ENCODE measurements at regions not wholly inside any gene's neighbourhood (a gene's known extent, or its start where the extent isn't known, plus 50 kb on each side); places are given as distances from the start of the nearest gene placed in this dataset.

GRCh38 chr5:93100976-93101375 is 480.0 kb downstream of the NR2F1-AS1 start:
- peak; percentile 19 for DNase-seq

DNA sequence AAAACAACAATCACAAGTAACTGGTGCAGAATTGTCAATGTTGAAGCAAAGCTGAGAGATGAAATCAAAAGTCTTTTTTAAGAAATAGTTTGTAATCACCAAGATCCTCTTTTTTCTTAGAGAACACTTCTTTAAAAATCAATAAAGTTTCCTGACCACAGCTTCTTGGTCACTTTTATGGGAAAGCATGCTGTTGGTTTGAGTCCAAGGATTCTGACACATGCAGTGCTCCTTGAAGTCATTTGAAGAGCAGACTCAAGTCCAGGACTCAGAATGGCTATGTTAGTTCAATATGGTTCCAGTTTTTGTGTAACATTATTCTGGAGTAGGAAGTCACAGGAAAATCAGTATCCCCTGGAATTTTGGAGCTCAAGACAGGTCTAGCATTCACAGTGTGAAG is 480.6 kb downstream of the NR2F1-AS1 start:
- peak; percentile 66 for DNase-seq

GRCh38 chr5:93099902-93100347 is 481.1 kb downstream of the NR2F1-AS1 start:
- peak; percentile 64 for DNase-seq

GRCh38 chr5:93096561-93096960 is 484.5 kb downstream of the NR2F1-AS1 start:
- no peak for DNase-seq

GRCh38 chr5:93092349-93093105 is 488.5 kb downstream of the NR2F1-AS1 start:
- peak; percentile 39 for DNase-seq

- DNase-seq, result no peak
Observed at GRCh38 chr5:93090698-93091097, 490.3 kb downstream of the NR2F1-AS1 start.

DNA sequence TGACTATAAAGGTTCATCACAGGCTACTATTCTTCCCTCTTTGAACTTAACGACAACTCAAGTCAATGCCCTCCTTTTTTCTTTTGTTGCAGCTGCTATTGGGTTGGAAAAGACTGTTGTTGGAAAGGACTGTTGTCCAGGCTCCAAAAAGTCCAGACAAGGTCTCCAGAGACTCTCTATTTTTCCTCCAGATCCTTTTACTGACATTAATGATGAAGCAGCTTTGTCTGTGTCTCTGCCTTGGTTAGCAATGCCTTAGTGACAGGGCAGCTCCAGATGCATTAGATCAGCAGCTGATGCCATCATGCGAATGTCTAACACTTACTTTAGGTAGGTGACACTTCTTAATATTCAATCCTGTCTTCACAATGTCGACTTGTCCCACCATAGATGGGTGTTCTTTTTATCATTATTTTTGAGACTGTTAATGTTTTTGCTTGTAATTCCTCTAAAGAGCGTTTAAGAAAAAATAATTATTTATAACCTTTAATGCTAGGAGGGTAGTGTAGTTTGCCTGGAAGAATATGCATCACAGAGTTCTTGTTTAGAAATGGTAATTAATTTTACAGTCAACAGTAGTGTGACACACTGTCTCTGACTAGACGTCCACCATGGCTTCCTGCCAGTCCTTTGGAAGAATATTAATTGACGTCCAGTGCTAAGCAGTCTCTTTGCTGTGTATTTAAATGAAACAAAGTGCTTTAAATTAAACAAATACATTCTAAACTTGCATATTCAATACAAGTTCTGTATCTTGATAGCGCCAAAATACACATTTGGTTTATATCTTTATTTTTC is 492.2 kb downstream of the NR2F1-AS1 start:
- no peak for DNase-seq

- no peak for DNase-seq
Observed at GRCh38 chr5:93087326-93087725, 493.7 kb downstream of the NR2F1-AS1 start.

DNA sequence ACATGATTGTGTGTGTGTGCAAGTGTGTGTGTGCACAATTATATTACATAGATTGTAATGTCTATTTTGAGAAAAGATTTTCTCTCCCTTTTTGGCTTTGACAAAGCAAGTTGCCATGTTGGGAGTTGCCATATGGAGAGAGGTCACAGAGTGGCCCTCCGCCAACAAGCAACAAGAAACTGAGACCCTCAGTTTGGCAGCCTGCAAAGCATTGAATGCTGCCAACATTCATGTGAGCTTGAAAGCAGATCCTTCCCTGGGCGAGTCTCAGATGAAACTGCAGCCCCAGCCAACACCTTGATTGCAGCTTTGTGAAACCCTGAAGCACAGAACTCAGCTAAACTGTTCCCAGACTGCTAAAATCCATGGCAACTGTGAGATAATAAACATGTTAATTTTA is 498.0 kb downstream of the NR2F1-AS1 start:
- no peak for DNase-seq

DNA sequence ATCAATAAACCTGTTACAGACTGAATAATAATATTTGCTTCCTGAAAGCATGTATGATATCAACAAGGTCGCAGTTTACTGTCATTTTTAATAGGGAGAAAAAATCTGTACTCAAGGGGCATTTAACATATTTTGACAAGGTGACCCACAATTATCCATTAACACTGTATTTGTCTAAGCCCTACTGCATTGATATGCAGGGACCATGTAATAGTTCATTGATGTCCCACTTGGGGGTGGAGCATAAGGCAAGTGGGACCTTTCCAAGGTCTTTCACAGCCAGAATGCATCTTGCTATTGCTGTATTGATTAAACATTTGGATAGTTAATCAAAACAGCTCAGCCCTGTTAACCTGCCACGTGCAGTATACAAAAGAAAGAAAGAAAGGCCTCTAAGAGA is 502.0 kb downstream of the NR2F1-AS1 start:
- DNase-seq, result no peak

- DNase-seq, result peak; percentile 100
Observed at GRCh38 chr5:93078082-93079038, 502.7 kb downstream of the NR2F1-AS1 start.

- DNase-seq, result no peak
Observed at GRCh38 chr5:93076566-93076965, 504.5 kb downstream of the NR2F1-AS1 start.

GRCh38 chr5:93076096-93076495 is 504.9 kb downstream of the NR2F1-AS1 start:
- DNase-seq, result peak; percentile 71

DNA sequence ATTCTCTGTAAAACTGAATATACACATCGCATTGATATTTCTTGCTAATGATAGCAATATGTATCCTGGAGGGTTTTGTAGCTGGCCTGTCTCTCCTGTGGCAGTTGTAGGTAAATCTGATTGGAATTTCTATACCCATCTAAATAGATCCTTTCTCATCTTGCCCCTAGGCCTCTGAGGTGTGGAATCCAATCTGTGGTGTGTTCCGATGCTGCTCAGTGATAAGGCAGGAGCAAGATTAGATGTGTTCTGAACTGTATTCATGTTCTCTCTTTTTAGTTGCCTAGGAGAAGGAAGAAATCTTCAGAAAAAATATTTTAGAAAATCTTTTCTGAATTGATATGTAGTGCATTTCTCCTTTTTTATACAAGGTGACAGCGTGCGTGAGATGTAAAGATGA is 507.5 kb downstream of the NR2F1-AS1 start:
- no peak for DNase-seq

DNA sequence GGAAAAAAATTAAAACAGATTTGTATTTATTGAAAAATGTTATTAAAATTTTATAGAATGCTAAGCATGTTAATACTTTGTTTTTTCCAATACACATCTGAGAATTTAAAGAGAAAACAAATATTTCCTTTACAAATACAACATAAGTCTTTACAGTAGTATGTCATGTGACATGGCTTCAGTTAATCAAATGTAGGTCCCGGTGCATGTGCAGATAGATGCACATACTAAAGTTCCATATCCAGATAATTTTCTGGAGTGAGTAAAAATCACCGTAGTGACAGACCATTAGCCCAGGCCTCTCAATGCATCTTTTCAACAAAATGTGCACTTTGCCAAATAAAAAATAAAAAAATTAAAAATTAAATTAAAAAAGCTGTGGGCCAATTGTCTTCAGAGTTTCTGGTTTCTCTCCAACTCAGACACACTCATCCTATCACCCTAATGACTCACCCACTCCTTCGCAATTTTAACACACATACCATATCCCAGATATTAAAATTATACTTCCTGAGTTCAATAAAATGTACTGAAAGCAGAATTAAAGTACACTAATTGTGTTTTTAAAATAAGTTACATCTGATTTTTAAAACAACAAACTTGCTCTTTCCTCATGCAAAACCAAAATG is 508.1 kb downstream of the NR2F1-AS1 start:
- DNase-seq, result peak; percentile 65

DNA sequence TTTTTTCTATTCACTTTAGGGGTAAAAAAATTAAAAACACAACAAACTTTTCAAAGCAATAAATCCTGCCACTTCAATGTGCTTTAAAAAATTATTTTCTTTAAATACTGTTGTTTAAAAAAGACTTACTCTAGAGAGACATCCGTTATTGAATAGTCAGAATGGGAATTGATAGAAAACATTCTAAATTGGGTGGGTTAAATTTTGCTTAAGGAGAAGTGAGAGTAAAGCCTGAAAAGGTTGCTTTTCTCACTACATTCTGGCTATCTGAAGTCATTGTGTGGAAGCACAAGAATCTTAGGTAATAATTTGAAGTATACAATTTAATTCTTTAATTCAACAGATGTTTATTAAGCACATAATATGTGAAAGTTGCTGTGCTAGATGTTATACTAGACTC is 509.3 kb downstream of the NR2F1-AS1 start:
- DNase-seq, result no peak

DNA sequence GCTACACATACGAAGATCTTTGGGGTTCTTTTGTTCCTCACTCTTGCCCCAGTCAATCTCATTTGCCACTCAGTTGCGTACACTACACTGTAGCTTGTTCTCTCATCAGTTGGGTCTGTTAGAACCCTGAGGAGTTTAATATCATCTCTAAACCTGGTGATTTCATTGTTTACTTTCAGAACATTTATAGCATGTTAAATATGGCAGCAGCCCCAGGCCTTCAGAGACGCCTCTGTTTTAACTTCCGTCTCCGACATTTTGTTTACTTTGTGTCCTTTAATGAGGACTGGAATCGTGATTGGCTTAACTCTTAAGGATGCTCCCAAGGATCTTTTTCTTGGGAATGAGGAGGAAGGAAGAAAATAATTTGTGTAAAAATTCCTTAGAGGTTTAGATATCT is 510.1 kb downstream of the NR2F1-AS1 start:
- DNase-seq, result no peak

DNA sequence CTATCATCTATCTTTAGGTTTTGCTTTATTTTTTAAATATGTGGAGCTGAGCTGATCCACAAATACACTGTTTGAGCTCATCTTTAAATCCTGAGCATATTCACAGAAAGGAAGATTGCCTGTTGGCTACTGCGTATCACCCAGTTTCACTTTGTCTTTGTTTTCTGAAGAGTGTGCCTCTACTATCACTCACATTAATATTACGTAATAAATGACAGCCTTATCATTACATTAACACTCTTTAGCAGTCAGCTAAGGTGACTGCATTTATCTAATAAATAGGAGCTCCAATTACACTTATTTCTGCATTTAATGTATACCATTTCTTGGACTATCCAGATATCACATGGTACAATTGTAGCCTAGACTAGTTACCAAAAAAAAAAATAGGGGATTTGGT is 511.7 kb downstream of the NR2F1-AS1 start:
- DNase-seq, result no peak

DNA sequence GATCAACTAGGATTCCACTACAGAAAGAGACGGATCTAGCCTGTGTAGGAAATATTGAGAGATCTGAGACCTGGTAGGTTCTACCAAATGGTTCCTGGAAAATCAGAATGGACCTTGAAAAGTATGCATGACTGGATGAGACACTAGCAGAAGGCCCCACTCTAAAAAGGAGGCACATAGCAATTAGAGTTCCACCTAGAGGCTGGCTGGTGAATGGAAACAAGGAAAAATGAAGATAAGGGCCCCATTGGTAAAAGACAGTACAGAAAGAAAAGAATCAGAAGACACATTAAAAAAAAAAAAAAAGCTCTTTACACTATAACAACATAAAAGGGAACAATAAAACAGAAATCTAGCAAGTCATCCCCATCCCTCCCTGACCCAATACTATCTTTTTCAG is 518.5 kb downstream of the NR2F1-AS1 start:
- peak; percentile 17 for DNase-seq

DNA sequence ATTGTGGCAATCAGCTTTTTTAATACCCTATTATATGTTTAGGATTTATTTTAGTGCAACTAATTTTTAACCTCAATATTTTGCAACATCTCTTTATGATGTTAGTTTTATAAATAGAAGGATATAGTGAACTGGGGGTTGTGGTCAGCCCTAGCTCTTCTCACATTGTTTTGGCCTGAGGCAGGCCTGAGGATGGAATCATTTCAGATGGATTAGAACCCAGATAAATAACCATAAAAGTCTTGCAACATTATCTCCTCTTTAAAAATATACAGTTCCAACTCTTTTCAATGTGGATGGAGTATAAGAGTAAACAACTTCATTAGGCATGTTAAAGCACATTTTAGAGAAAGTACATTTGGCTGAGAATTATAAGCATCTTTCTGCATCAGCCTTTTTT is 522.7 kb downstream of the NR2F1-AS1 start:
- DNase-seq, result peak; percentile 60

DNA sequence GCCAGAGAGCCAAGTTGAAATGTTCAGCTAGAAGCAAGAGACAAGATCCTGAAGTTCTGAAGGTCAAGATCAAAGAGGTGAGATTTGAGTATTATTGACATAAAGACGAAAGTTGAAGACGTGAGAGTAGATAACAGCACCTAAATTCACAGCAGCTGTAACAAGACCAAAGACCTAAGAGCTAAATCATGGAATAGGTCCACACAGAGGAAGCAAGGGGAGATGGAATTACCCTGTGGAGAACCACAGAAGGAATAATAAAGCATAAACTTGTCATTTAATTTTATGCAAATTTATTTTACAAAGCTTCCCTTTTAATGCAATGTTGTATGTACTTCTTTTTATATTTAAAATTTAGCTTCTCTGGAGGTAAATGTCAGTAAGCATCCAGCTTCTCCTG is 523.7 kb downstream of the NR2F1-AS1 start:
- DNase-seq, result no peak

DNA sequence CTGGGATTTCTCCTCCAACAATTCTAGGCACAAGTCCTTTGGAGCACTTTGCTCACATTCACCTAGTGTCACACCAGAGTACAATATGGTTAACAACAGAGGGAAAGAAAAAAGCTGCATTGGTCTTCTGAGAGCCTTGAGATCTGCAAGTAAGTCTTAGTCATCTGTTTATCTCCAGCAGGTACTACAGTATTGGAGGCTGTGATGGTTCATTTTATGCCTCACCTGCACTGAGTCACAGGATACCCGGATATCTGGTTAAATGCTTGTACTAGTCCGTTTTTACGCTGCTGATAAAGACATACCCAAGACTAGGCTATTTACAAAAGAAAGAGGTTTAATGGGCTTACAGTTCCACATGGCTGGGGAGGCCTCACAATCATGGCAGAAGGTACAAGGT is 525.0 kb downstream of the NR2F1-AS1 start:
- no peak for DNase-seq

Measured in fibroblast of skin of back (primary cell).